ENCODE measurements at regions not wholly inside any gene's neighbourhood (a gene's known extent, or its start where the extent isn't known, plus 50 kb on each side); places are given as distances from the start of the nearest gene placed in this dataset.

DNA sequence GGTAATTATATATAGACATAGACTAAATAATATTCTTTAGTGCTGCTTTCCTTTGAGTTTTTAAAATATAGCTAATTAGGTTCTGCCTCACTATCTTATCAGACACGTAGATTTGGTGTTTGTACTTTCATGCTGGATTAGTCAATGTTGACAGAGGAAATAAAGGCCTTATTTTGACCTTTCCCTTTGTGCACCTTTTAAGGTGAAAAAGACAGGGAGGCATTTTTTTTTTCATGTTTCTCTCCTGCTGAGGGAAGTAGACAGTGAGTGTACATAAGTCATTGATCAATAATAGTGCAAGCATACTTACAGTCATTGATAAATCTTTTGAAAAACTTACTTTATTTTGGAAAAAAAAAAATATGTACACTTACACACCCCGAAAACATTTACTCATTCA, 467.8 kb downstream of the GRXCR1 start:
- TF ChIP-seq, protein P1, sequence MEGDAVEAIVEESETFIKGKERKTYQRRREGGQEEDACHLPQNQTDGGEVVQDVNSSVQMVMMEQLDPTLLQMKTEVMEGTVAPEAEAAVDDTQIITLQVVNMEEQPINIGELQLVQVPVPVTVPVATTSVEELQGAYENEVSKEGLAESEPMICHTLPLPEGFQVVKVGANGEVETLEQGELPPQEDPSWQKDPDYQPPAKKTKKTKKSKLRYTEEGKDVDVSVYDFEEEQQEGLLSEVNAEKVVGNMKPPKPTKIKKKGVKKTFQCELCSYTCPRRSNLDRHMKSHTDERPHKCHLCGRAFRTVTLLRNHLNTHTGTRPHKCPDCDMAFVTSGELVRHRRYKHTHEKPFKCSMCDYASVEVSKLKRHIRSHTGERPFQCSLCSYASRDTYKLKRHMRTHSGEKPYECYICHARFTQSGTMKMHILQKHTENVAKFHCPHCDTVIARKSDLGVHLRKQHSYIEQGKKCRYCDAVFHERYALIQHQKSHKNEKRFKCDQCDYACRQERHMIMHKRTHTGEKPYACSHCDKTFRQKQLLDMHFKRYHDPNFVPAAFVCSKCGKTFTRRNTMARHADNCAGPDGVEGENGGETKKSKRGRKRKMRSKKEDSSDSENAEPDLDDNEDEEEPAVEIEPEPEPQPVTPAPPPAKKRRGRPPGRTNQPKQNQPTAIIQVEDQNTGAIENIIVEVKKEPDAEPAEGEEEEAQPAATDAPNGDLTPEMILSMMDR (IDR thresholded peaks at IDR 0.05): no peak
- TF ChIP-seq POLR2AphosphoS5 (IDR thresholded peaks at IDR 0.05): no peak
- no peak for TF ChIP-seq POLR2A (IDR thresholded peaks at IDR 0.05)

Measured in sigmoid colon (tissue), 4 donors.